HG02642 (cell line): ENCODE measurements at regions not wholly inside any gene's neighbourhood (a gene's known extent, or its start where the extent isn't known, plus 50 kb on each side); places are given as distances from the start of the nearest gene placed in this dataset.
"Not testable (repeated sequence)": the region's sequence is repeated elsewhere in the genome, so short reads cannot be mapped to it uniquely, and the experiment has no call there.

Experiments used
- ATAC-seq: cut with Tn5 transposase; IDR thresholded peaks from one replicate; pipeline ENCODE4 v1.9.1; 2021; ENCODE audit warnings: mild to moderate bottlenecking; ENCODE audit not compliant: unreplicated experiment, poor library complexity

DNA sequence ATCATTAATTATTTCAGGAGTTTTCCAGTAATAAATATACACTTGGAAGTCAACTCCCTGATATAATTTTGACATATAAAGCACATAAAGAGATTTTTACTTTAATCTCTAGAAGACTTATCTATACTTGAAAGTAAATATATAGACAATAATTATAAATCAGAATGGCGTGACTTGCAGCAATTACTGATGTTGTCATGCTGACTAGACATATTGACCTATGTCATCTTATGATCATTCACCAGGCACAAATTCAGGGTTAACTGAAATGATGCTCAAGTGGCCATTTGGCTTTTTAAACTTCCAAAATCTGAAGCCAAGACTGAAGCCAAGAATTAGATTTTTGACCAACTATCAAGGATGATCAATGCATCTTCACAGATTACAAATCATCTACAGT is 192.2 kb downstream of the MCHR2 start:
- no peak for ATAC-seq

DNA sequence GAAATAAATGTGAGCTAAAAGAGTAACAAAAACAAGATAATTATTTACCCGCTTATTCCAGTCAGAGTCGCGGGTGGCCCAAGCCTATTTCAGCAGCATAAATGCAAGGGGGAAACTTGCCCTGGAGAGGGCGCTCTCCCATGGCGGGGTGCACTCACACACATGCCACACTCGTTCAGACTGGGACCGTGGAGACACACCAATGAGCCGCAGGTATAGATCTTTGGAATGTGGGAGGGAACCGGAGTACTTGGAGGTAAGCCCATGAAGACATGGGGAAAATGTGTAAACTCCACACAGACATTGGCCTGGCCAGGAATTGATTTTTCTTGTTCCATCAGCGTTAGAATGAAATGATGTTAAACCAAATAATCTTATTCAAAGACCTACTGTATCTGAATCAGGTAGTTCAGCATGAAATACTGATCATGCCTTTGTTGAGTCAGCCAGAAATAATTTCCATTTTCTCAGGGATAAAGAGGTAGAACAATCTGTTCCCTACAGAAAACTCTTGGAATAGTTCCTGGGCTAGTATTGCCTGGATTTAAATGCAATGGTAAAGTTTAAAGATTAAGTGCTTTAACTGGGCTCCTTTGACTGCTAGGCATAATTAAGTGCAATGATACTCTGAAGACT is 191.5 kb downstream of the MCHR2 start:
- no peak for ATAC-seq

DNA sequence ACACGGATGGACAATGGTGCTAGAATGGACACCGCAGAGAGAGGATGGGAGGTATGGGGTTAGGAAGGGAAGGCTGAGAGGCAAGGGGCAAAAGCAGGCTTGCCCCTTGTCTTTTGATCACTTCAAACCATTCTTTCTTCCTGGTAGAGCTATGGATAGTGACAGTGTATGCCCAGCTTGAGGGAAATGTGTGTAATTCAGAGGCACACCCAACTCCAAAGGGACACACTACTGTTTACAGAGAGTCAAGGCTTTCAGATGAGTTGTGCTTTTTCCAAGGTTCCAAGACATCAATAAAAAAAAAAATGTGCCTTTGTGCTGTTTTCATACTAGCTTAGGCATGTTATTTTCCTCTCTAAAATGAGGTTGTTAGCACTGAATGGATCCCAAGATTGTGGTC is 185.0 kb downstream of the MCHR2 start:
- ATAC-seq, result no peak

- ATAC-seq, result no peak
These were observed 183.7 kb downstream of the MCHR2 start for GRCh38 chr6:99810295-99810694.

GRCh38 chr6:99810942-99811620 is 182.9 kb downstream of the MCHR2 start:
- no peak for ATAC-seq

- no peak for ATAC-seq
These were observed 182.4 kb downstream of the MCHR2 start for GRCh38 chr6:99811636-99812035.

DNA sequence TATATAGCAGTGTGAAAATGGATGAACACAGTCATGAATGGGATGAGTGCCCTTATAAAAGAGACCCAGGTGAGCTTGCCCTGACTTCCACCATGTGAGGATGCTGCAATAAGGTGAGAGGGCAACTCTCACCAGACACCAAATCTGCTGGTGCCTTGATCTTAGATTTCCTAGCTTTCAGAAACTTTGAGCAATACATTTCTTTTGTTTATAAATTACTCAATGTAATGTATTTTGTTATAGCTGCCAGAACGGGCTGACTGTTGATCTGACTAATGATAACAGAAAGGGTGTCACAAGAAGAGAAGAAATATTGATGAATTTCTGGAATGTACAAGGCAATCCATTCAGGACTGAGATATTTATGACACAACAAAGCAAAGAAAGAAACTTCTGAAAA is 180.5 kb downstream of the MCHR2 start:
- ATAC-seq, result no peak

- ATAC-seq, result no peak
These were observed 179.6 kb downstream of the MCHR2 start for GRCh38 chr6:99814230-99814928.

DNA sequence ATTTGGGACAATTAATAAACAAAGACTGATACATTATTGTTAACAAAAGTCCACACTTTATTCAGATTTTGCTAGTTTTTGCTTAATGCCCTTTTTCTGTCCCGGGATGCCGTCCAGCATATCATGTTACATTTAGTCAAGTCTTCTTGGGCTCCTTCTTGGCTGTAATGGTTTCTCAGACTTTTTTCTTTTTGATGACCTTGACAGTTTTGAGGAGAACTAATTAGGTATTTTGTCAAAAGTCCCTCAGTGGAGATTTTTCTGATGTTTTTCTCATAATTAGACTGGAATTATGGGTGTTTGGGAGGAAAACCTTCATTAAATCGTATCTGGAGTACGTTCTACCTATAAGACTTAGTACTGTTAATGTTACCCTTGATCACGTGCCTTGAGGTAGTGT is 177.2 kb downstream of the MCHR2 start:
- ATAC-seq, result no peak

DNA sequence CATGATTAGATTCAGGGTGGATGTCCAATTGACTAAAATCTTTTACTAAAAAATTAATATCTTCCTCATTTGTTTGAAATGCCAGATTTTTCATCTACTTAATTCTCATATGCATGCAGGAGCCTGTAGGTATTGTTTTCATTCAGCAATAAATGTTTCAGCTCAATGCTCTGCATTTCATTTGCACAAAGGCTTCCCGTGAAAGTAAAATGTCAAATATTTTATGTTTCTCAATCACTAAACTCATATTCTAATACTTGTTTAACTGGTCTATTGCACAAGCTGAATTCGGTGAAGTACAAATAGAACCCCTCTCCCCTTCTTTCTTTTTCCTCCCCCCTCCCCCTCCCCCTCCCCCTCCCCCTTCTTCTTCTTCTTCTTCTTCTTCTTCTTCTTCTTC is 175.9 kb downstream of the MCHR2 start:
- ATAC-seq, result no peak

DNA sequence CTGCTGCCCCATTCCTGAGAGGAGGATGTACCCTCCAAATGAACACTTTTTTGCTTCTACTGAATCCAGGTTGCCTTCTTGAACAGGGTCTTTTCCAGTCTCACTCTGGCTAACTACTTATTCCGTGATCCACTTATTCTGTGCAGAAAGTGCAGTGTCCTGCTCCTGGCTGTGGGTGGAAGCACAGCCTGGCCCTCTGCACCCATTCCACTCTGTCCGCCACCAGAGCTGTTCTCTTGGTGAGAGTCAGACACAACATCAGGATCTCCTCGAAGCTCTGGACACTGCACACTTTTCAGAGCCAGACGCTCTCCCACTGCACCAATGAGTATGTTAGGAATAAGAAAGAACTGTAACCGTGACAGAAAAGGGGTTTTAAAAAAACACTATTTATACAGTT is 174.2 kb downstream of the MCHR2 start:
- ATAC-seq, result no peak

DNA sequence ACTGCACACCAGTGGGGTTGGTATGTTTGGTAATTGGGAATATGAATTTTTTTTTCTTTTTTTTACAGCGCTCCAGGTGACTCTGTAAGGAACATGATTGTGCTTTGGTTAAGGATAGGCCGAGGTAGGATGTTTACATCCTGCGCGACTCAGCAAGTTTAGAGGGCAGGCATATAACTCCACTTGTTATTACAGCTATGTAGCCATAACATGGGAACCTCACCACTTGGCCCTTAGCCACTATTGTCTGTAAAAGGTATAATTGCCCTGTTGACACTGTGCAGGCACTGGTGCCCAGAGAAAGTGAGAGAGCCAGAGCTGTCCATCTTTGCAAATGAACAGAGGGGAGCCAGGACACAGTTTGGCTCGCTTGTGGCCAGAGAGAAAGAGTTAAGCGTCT is 172.9 kb downstream of the MCHR2 start:
- no peak for ATAC-seq

- ATAC-seq, result peak; percentile 59
These were observed 171.1 kb downstream of the MCHR2 start for GRCh38 chr6:99822741-99823512.

- not testable (repeated sequence) for ATAC-seq
These were observed 170.3 kb downstream of the MCHR2 start for GRCh38 chr6:99823513-99824235.

DNA sequence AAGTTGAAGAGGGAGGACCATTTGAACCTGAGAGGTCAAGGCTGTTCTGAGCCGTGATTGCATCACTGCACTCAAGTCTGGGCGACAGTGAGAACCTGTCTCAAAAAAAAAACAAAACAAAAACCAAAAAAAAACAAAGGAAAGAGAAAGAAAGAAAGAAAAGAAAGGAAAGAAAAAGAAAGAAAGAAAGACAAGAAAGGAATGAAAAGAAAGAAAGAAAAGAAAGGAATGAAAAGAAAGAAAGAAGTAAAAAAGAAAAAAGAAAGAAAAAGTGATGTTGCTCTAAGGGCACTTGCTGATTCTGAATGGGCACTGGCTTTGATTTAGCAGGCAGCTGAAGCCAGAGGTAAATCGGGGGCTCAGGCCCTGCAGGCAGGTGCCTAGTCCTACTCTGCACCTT is 161.0 kb downstream of the MCHR2 start:
- no peak for ATAC-seq

GRCh38 chr6:99836471-99836870 is 157.6 kb downstream of the MCHR2 start:
- ATAC-seq, result no peak

DNA sequence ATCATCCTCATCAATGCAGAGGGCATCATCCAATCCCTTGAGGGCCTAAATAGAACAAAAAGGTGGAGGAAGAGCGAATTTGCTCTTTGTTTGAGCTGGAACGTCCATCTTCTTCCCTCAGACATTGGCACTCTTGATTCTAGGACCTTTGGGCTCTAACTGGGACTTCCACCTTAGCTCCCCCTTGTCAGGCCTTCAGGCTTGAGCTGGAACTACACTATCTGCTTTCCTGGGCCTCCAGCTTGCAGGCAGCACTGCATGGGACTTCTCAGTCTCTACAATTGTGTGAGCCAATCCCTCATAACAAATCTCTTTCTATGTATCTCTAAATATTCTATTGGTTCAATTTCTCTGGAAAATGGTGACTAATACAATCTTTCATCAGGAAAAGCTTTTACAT is 155.4 kb downstream of the MCHR2 start:
- ATAC-seq, result no peak

DNA sequence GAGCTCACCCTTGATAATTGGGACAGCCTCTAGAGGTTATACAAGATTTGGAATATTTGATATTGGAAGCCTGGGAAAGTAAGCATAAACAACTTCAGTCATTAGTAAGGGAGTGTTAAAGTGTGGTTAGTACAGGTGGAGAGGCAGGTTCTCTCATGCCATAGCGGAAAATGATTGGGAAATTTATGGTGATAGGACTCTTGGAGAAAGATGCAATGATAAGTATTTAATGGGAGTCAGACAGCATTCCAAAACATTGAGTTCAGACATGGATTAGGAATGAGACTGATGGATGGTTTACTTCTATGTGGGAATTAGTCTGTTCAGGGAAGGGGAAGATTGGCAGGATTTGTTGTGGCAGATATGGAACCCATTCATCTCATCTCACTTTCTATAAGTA is 152.7 kb downstream of the MCHR2 start:
- ATAC-seq, result no peak

GRCh38 chr6:99846006-99846405 is 148.0 kb downstream of the MCHR2 start:
- no peak for ATAC-seq

DNA sequence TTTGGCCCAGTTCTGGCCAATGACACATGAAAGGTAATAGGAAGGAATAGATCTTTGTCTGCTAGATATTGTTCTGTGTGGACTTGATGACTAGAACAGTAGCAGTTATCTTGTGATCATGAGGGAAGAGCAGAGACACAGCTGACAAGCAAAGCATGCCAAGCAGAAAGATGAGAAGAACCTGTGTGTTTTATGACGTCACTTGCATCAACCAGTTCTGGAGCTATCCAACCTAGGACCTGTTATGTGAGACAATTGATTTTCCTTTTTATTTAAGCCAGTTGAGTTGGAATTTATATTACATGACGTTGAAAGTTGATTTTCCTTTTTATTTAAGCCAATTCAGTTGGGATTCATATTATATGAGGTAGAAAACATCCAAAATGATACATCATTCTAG is 143.2 kb downstream of the MCHR2 start:
- ATAC-seq, result no peak
